Osteocyte (in vitro differentiated cells): ENCODE measurements at regions not wholly inside any gene's neighbourhood (a gene's known extent, or its start where the extent isn't known, plus 50 kb on each side); places are given as distances from the start of the nearest gene placed in this dataset.
"Not testable (repeated sequence)": the region's sequence is repeated elsewhere in the genome, so short reads cannot be mapped to it uniquely, and the experiment has no call there.

Experiments
- DNase-seq: peaks from one replicate; pipeline ENCODE4 v3.0.0; 2021; ENCODE audit warnings: mixed read lengths; ENCODE audit not compliant: unreplicated experiment; ENCODE audit errors: extremely low spot score
- H3K27ac Mint-ChIP-seq: one replicate; pipeline ENCODE4 v1.8.0; 2021; ENCODE audit warnings: mild to moderate bottlenecking, mixed read lengths; ENCODE audit not compliant: unreplicated experiment
- H3K27me3 Mint-ChIP-seq: one replicate; pipeline ENCODE4 v1.8.0; 2021; ENCODE audit warnings: mixed read lengths; ENCODE audit not compliant: unreplicated experiment
- H3K36me3 Mint-ChIP-seq: one replicate; pipeline ENCODE4 v1.8.0; 2021; ENCODE audit warnings: mixed read lengths; ENCODE audit not compliant: unreplicated experiment
- H3K4me1 Mint-ChIP-seq: one replicate; pipeline ENCODE4 v1.8.0; 2021; ENCODE audit warnings: mixed read lengths; ENCODE audit not compliant: unreplicated experiment
- H3K4me3 Mint-ChIP-seq: one replicate; pipeline ENCODE4 v1.8.0; 2021; ENCODE audit warnings: mild to moderate bottlenecking, moderate library complexity, mixed read lengths; ENCODE audit not compliant: unreplicated experiment
- H3K9me3 Mint-ChIP-seq: one replicate; pipeline ENCODE4 v1.8.0; 2021; ENCODE audit warnings: mixed read lengths; ENCODE audit not compliant: unreplicated experiment
- TF ChIP-seq, protein P1 (sequence below): fragments of 200-600 bp; sonication (generic); IDR thresholded peaks from 2 replicates; pipeline ENCODE4 v1.5.0; 2021; ENCODE audit warnings: antibody characterized with exemption, mild to moderate bottlenecking, moderate library complexity

DNA sequence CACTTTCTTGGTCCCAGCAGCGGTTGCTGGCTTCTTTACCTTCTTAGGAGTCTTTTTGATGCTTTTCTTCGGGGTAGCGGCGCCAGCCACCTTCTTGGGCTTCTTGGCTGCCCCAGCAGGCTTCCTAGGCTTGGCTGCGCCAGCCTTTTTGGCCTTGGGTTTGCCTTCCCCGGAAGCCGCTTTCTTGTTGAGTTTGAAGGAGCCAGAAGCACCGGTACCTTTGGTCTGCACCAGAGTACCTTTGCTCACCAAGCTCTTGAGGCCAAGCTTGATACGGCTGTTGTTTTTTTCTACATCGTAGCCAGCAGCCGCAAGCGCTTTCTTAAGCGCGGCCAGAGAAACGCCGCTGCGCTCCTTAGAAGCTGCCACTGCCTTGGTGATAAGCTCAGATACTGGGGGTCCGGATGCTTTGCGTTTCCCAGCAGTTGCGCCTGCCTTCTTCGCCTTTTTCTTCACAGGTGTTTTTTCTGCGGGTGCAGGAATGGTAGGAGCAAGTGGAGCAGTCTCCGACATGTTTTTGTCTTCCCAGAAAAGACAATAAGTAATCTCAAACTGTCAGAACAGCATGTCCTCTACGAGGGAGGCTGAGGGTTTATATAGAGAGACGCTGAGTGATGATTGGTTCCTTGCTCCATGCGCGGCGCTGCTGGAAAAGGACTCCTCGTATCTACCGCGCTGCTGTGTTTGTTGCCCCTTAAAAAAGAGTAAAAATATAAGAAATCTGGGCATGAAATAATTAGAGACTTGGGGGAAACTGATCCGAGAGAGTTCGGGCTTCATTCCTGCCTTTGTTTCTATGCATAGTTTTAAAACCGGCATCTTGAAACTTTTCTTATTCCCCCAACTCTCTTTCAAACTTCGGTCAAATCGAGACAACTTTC, 130.3 kb upstream of the BTN3A2 start:
- DNase-seq: no peak
- peak overlapping the region; percentile 94 for H3K27ac Mint-ChIP-seq

DNA sequence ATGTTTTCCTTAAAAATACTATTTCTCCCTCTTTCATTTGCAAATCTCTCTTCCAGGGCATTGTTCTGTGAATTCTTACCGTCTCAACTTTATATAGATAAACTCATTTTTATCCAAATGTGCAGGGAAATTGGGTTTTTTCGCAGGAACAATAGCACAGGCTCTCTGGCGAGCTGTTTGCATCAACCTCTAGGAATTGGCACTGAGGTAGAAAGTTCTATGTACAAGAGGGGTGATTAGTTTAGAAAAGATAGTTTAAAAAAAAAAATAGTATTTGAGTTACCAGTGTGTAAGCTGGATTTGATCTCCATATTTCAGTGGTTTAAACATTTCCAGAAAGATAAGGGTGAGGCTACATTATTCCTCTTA, 129.7 kb upstream of the BTN3A2 start:
- Mint-ChIP-seq H3K36me3 (no peaks in the 10 kb centered on the region), H3K4me3 (peak overlapping the region; percentile 80), H3K27me3 (no peaks in the 10 kb centered on the region), H3K4me1 (peaks cover 22% of the 10 kb centered on the region), H3K9me3 (no peaks in the 10 kb centered on the region), H3K27ac (peak overlapping the region; percentile 94)
- TF ChIP-seq, protein P1, sequence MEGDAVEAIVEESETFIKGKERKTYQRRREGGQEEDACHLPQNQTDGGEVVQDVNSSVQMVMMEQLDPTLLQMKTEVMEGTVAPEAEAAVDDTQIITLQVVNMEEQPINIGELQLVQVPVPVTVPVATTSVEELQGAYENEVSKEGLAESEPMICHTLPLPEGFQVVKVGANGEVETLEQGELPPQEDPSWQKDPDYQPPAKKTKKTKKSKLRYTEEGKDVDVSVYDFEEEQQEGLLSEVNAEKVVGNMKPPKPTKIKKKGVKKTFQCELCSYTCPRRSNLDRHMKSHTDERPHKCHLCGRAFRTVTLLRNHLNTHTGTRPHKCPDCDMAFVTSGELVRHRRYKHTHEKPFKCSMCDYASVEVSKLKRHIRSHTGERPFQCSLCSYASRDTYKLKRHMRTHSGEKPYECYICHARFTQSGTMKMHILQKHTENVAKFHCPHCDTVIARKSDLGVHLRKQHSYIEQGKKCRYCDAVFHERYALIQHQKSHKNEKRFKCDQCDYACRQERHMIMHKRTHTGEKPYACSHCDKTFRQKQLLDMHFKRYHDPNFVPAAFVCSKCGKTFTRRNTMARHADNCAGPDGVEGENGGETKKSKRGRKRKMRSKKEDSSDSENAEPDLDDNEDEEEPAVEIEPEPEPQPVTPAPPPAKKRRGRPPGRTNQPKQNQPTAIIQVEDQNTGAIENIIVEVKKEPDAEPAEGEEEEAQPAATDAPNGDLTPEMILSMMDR: no peak
- DNase-seq: no peak

More for the DNA sequence above, 130.3 kb upstream of the BTN3A2 start:
- TF ChIP-seq, protein P1: no peak
- H3K4me3 Mint-ChIP-seq: peak overlapping the region; percentile 80
- no peaks in the 10 kb centered on the region for H3K9me3 Mint-ChIP-seq
- H3K4me1 Mint-ChIP-seq: peaks cover 22% of the 10 kb centered on the region
- no peaks in the 10 kb centered on the region for H3K36me3 Mint-ChIP-seq
- no peaks in the 10 kb centered on the region for H3K27me3 Mint-ChIP-seq

DNA sequence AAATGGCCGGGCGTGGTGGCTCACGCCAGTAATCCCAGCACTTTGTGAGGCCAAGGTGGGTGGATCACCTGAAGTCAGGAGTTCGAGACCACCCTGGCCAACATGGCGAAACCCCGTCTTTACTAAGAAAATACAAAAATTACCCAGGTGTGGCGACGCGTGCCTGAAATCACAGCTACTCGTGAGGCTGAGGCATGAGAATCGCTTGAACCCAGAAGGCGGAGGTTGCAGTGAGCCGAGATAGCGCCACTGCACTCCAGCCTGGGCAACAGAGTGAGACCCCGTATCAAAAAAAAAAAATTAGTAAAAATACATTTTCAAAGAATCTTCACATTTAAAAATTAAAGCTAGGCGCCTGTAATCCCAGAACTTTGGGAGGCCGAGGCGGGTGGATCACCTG, 125.6 kb upstream of the BTN3A2 start:
- not testable (repeated sequence) for DNase-seq, H3K4me1 Mint-ChIP-seq, H3K36me3 Mint-ChIP-seq, H3K27me3 Mint-ChIP-seq, H3K27ac Mint-ChIP-seq, H3K9me3 Mint-ChIP-seq, H3K4me3 Mint-ChIP-seq

- Mint-ChIP-seq H3K36me3 (no peaks in the 10 kb centered on the region), H3K9me3 (no peaks in the 10 kb centered on the region), H3K4me3 (no peak overlapping the region), H3K4me1 (peaks cover 3% of the 10 kb centered on the region), H3K27ac (no peak overlapping the region), H3K27me3 (no peaks in the 10 kb centered on the region)
- TF ChIP-seq, protein P1: no peak
- DNase-seq: no peak
These were observed 124.6 kb upstream of the BTN3A2 start for GRCh38 chr6:26240157-26241032.

GRCh38 chr6:26241033-26241895, 123.7 kb upstream of the BTN3A2 start:
- no peak for DNase-seq
- Mint-ChIP-seq H3K4me1 (no peaks in the 10 kb centered on the region), H3K36me3 (no peaks in the 10 kb centered on the region), H3K9me3 (no peaks in the 10 kb centered on the region), H3K27me3 (no peaks in the 10 kb centered on the region), H3K27ac (no peak overlapping the region), H3K4me3 (no peak overlapping the region)
- TF ChIP-seq, protein P1: no peak
